Mesenchymal stem cell (in vitro differentiated cells and primary cell): ENCODE measurements at regions not wholly inside any gene's neighbourhood (a gene's known extent, or its start where the extent isn't known, plus 50 kb on each side); places are given as distances from the start of the nearest gene placed in this dataset.
A peak's percentile ranks its signal among the peaks of the same experiment; 100 is the strongest.

Experiments
- DNase-seq: peaks from one replicate; pipeline ENCODE4 v3.0.0-alpha.2; 2013
- H2AFZ ChIP-seq: one replicate; pipeline ENCODE4 v1.6.1; 2013; ENCODE audit warnings: low read depth, mild to moderate bottlenecking, control low read depth, inconsistent platforms, low read length, moderate library complexity
- H2AK5ac ChIP-seq: 2 replicates; pipeline ENCODE4 v1.6.1; 2013; ENCODE audit warnings: low read length, moderate library complexity, mild to moderate bottlenecking, inconsistent platforms; ENCODE audit not compliant: severe bottlenecking
- H2BK120ac ChIP-seq: one replicate; pipeline ENCODE4 v1.6.1; 2013; ENCODE audit warnings: low read depth, mild to moderate bottlenecking, inconsistent platforms, low read length, moderate library complexity
- H2BK12ac ChIP-seq, 2 experiments: one replicate each; pipeline ENCODE4 v1.6.1; 2013; ENCODE audit warnings: inconsistent platforms in 2 of 2, low read length in 2 of 2, mild to moderate bottlenecking in 2 of 2, moderate library complexity in 2 of 2, control low read depth in 1 of 2
- H2BK15ac ChIP-seq: one replicate; pipeline ENCODE4 v1.6.1; 2013; ENCODE audit warnings: mild to moderate bottlenecking, low read depth, inconsistent platforms; ENCODE audit not compliant: poor library complexity, severe bottlenecking
- H2BK5ac ChIP-seq: 2 replicates; pipeline ENCODE4 v1.6.1; 2013; ENCODE audit warnings: low read depth, mild to moderate bottlenecking, low read length, control low read depth, inconsistent platforms; ENCODE audit not compliant: poor library complexity, severe bottlenecking
- H3K14ac ChIP-seq, 2 experiments: one replicate each; pipeline ENCODE4 v1.6.1; 2013; ENCODE audit warnings: inconsistent platforms in 2 of 2, low read length in 2 of 2, control low read depth in 1 of 2, mild to moderate bottlenecking in 1 of 2, moderate library complexity in 1 of 2
- H3K18ac ChIP-seq, 2 experiments: one replicate each; pipeline ENCODE4 v1.6.1; 2013; ENCODE audit warnings: inconsistent platforms in 2 of 2, low read length in 2 of 2, control low read depth in 1 of 2, low read depth in 1 of 2, mild to moderate bottlenecking in 1 of 2
- H3K23ac ChIP-seq, 2 experiments: one replicate each; pipeline ENCODE4 v1.6.1; 2013; ENCODE audit warnings: inconsistent platforms in 2 of 2, low read length in 2 of 2, mild to moderate bottlenecking in 2 of 2, moderate library complexity in 2 of 2, control low read depth in 1 of 2
- H3K27ac ChIP-seq: 2 replicates; pipeline ENCODE4 v1.5.1; 2013; ENCODE audit warnings: mild to moderate bottlenecking, moderate library complexity, low read length, control low read depth, inconsistent platforms; ENCODE audit not compliant: poor library complexity, severe bottlenecking
- H3K27me3 ChIP-seq, 2 experiments: 2 replicates each; pipeline versions ENCODE4 v1.6.1 to v1.7.0; 2013; ENCODE audit warnings: low read length in 2 of 2, mild to moderate bottlenecking in 2 of 2, moderate library complexity in 2 of 2, control low read depth in 1 of 2, inconsistent platforms in 1 of 2; ENCODE audit not compliant: control insufficient read depth in 1 of 2, insufficient read depth in 1 of 2
- H3K36me3 ChIP-seq, 2 experiments: 2 replicates each; pipeline versions ENCODE4 v1.6.1 to v1.7.0; 2013; ENCODE audit warnings: low read length in 2 of 2, control low read depth in 1 of 2, inconsistent platforms in 1 of 2, low read depth in 1 of 2, mild to moderate bottlenecking in 1 of 2; ENCODE audit not compliant: insufficient read depth in 2 of 2, control insufficient read depth in 1 of 2
- H3K4ac ChIP-seq, 2 experiments: one replicate each; pipeline ENCODE4 v1.6.1; 2013; ENCODE audit warnings: inconsistent platforms in 2 of 2, low read length in 2 of 2, mild to moderate bottlenecking in 2 of 2, moderate library complexity in 2 of 2, control low read depth in 1 of 2, low read depth in 1 of 2
- H3K4me1 ChIP-seq: 2 replicates; pipeline ENCODE4 v1.6.1; 2013; ENCODE audit warnings: low read depth, low read length, control low read depth; ENCODE audit not compliant: control insufficient read depth, insufficient read depth
- H3K4me2 ChIP-seq: 2 replicates; pipeline ENCODE4 v1.6.1; 2013; ENCODE audit warnings: low read length, mild to moderate bottlenecking, inconsistent platforms; ENCODE audit not compliant: poor library complexity, severe bottlenecking
- H3K4me3 ChIP-seq, 2 experiments: 2 replicates each; pipeline versions ENCODE4 v1.5.1 to v1.7.0; 2013; ENCODE audit warnings: low read length in 2 of 2, mild to moderate bottlenecking in 2 of 2, control low read depth in 1 of 2, low read depth in 1 of 2; ENCODE audit not compliant: insufficient read depth in 1 of 2
- H3K79me1 ChIP-seq: replicated peaks from 2 replicates; pipeline ENCODE4 v1.6.1; 2013; ENCODE audit warnings: mild to moderate bottlenecking, control low read depth, low read length, inconsistent platforms; ENCODE audit not compliant: poor library complexity, severe bottlenecking
- H3K9ac ChIP-seq: 2 replicates; pipeline ENCODE4 v1.7.0; 2013; ENCODE audit warnings: mild to moderate bottlenecking, low read length, moderate library complexity
- H3K9me3 ChIP-seq: 2 replicates; pipeline ENCODE4 v1.7.0; 2013; ENCODE audit warnings: mild to moderate bottlenecking, low read length; ENCODE audit not compliant: control insufficient read depth
- H4K8ac ChIP-seq: one replicate; pipeline ENCODE4 v1.6.1; 2013; ENCODE audit warnings: inconsistent platforms, mild to moderate bottlenecking, low read length, moderate library complexity
- H4K91ac ChIP-seq: one replicate; pipeline ENCODE4 v1.6.1; 2013; ENCODE audit warnings: mild to moderate bottlenecking, low read length, inconsistent platforms
- WGBS: methylation state at CpG from one replicate; pipeline ENCODE4 v1.1.7; 2013; ENCODE audit warnings: mixed read lengths; 5-methylcytosine and 5-hydroxymethylcytosine counted together

GRCh38 chr17:55655777-55656176 is 66.9 kb downstream of the TMEM100 start:
- H2BK5ac ChIP-seq = no peak overlapping the region
- H3K14ac ChIP-seq = no peak overlapping the region
- no peaks in the 10 kb centered on the region for H3K79me1 ChIP-seq
- H3K23ac ChIP-seq = no peak overlapping the region
- H2BK120ac ChIP-seq = no peak overlapping the region
- peaks cover 0 to 2% of the 10 kb centered on the region in 2 experiments for H3K27me3 ChIP-seq
- H2BK15ac ChIP-seq = no peak overlapping the region
- H3K18ac ChIP-seq = no peak overlapping the region
- H3K4ac ChIP-seq = no peak overlapping the region
- no peak overlapping the region for H2BK12ac ChIP-seq
- DNase-seq = no peak
- H3K9me3 ChIP-seq = no peaks in the 10 kb centered on the region
- H4K8ac ChIP-seq = no peak overlapping the region
- no peak overlapping the region for H3K9ac ChIP-seq
- H3K4me2 ChIP-seq = no peak overlapping the region
- H4K91ac ChIP-seq = no peak overlapping the region
- no peaks in the 10 kb centered on the region for H3K36me3 ChIP-seq
- H3K4me1 ChIP-seq = no peaks in the 10 kb centered on the region
- H2AFZ ChIP-seq = no peak overlapping the region
- no peak overlapping the region for H3K4me3 ChIP-seq
- no peak overlapping the region for H2AK5ac ChIP-seq
- no peak overlapping the region for H3K27ac ChIP-seq

DNA sequence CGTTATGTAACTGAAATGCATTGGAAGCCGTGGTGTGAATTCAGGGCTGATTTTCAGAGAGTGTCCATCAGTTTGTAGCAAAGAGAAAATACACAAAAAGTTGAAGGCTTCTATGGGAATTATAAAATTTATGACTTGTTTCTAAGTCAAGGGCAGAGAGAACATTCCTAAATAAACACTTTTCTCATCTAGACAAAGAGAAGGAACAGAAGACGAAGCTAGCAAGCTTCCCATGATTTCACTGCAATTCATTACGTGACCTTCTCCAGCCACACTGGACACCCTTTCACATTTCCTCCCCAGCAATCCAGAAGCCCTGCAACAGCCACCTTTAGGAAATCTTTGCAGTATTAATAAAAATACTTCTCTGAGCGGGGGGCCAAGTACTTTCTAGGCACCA is 67.8 kb downstream of the TMEM100 start:
- Histone ChIP-seq H3K36me3 (no peaks in the 10 kb centered on the region), H3K14ac (no peak overlapping the region), H2AFZ (no peak overlapping the region), H3K4me3 (no peak overlapping the region), H3K79me1 (no peaks in the 10 kb centered on the region), H4K8ac (no peak overlapping the region), H3K9ac (no peak overlapping the region), H3K4ac (no peak overlapping the region), H3K4me2 (no peak overlapping the region), H2AK5ac (no peak overlapping the region), H2BK15ac (no peak overlapping the region), H2BK120ac (no peak overlapping the region), H3K23ac (no peak overlapping the region), H2BK5ac (no peak overlapping the region), H4K91ac (no peak overlapping the region), H2BK12ac (no peak overlapping the region), H3K4me1 (no peaks in the 10 kb centered on the region), H3K27me3 (peaks cover 0 to 2% of the 10 kb centered on the region in 2 experiments), H3K18ac (no peak overlapping the region), H3K27ac (no peak overlapping the region), H3K9me3 (no peaks in the 10 kb centered on the region)
- 10% methylated on average over 5 of the region's 5 CpGs for WGBS
- peak; percentile 70 for DNase-seq

DNA sequence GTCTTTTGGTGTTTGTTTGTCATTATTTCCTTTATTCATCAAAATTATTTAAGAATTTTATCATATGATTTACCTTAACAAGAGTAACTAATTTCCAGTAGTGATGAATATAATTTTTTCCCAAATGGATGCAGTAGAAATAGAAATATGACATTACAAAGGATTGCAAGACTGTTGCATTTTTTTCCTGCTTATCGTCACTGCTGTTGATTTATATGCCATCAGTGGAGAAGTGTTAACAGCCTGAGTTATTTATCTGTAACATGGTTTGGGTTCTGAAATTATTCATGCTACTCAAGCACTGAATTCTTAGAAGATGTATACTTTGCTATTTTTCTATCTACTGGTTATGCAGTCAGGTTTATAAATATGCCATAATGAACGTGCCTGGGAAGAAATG is 68.6 kb downstream of the TMEM100 start:
- H3K4me1 ChIP-seq = no peaks in the 10 kb centered on the region
- DNase-seq = no peak
- no peaks in the 10 kb centered on the region for H3K79me1 ChIP-seq
- no peak overlapping the region for H3K4ac ChIP-seq
- H2AFZ ChIP-seq = no peak overlapping the region
- H2BK12ac ChIP-seq = no peak overlapping the region
- no peak overlapping the region for H3K4me3 ChIP-seq
- H3K9ac ChIP-seq = no peak overlapping the region
- no peak overlapping the region for H4K91ac ChIP-seq
- no peaks in the 10 kb centered on the region for H3K36me3 ChIP-seq
- no peak overlapping the region for H3K18ac ChIP-seq
- H3K27me3 ChIP-seq = peaks cover 0 to 2% of the 10 kb centered on the region in 2 experiments
- no peak overlapping the region for H2AK5ac ChIP-seq
- no peak overlapping the region for H2BK5ac ChIP-seq
- no peaks in the 10 kb centered on the region for H3K9me3 ChIP-seq
- no peak overlapping the region for H3K4me2 ChIP-seq
- no peak overlapping the region for H3K14ac ChIP-seq
- WGBS = 25% methylated on average over 1 of the region's 2 CpGs
- no peak overlapping the region for H2BK15ac ChIP-seq
- no peak overlapping the region for H4K8ac ChIP-seq
- no peak overlapping the region for H2BK120ac ChIP-seq
- H3K23ac ChIP-seq = no peak overlapping the region
- no peak overlapping the region for H3K27ac ChIP-seq

DNA sequence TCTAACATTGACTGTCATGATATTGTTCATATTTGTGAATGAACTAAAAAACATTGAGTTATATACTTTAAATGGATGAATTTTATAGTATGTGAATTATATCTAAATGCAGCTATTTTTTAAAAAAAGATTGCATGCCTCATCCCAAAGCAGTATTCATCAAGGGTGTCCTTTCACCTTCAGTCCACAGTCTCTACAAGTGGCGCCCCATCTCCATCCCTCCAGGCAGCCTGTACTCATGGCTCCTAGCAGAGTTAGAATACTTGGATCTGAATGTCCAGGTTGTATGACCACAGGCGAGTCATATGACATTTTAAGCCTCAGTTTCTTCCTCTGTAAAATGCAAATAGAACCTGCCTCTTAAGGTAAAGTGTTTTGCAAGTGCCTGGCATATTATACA is 69.8 kb downstream of the TMEM100 start:
- Histone ChIP-seq H2BK5ac (no peak overlapping the region), H3K9ac (no peak overlapping the region), H3K14ac (no peak overlapping the region), H2AK5ac (no peak overlapping the region), H4K8ac (no peak overlapping the region), H2BK120ac (peak overlapping the region; percentile 49), H2AFZ (no peak overlapping the region), H2BK15ac (no peak overlapping the region), H3K36me3 (no peaks in the 10 kb centered on the region), H3K4me1 (no peaks in the 10 kb centered on the region), H4K91ac (no peak overlapping the region), H3K4me3 (no peak overlapping the region), H3K4me2 (no peak overlapping the region), H3K4ac (peak overlapping the region in 1 of 2 experiments; percentile 75), H3K79me1 (no peaks in the 10 kb centered on the region), H3K27me3 (peaks cover 0 to 2% of the 10 kb centered on the region in 2 experiments), H3K9me3 (no peaks in the 10 kb centered on the region), H3K18ac (peak overlapping the region in 1 of 2 experiments; percentile 75), H3K27ac (no peak overlapping the region), H2BK12ac (peak overlapping the region; percentile 73 to 95), H3K23ac (no peak overlapping the region)
- WGBS = 100% methylated on average over 2 of the region's 2 CpGs
- DNase-seq = no peak
